ENCODE measurements at regions not wholly inside any gene's neighbourhood (a gene's known extent, or its start where the extent isn't known, plus 50 kb on each side); places are given as distances from the start of the nearest gene placed in this dataset.
"Not testable (repeated sequence)": the region's sequence is repeated elsewhere in the genome, so short reads cannot be mapped to it uniquely, and the experiment has no call there.

DNA sequence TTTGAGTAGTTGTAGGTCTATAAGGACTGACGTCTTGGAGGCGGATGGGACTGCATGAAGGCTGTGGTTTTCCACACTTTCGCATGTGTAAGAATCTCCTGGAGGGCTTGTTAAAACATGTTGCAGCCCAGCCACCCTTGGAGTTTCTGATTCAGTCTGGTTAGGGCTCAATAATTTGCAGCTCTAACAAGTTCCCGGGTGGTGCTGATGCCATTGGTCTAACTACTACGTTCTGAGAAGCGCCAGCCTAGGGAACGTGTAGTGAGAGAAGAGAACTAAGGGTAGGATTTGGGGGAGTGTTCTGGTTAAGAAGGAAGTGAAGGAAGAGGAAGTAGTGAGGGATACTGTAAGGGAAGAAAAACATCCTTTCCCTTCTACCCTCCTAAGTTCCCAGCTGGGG, 138.9 kb downstream of the LARP7 start:
- DNase-seq = no peak

DNA sequence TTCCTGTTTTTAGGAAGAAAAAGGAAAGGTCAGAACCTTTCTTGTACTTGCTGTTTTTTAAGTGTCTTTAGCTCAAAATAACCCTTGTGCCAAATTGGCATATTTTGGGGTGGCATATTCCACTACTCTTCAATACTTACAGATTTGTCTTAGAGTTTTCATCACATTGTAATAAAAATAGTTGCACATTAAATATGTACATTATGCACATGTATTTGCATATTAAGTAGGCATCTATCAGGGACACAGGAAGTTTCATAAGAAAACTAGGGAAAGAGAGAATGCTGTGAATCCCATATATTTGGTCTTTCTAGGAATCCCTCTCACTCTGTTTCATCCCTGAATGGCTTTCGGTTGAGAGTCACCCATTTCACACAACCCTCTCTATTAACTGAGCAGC, 139.6 kb downstream of the LARP7 start:
- DNase-seq = no peak

DNA sequence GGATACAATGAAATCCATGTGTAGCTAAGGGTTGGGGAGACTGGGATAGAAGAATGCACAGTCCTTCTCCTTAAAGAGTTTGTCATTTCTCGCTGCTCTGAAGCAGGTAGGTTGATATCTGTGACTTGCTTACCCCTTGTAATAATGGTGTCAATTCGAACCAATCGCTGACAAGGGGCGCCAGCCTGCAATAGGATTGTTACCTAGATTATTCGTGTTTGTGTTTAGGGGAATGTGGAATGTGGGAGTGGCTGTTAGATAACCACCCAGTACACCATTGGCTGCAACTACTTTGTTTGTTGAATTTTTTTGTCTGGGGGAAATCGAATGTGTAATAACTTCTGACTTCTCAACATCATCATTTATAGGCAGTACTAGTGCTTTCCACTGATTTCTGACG, 141.6 kb downstream of the LARP7 start:
- no peak for DNase-seq

DNA sequence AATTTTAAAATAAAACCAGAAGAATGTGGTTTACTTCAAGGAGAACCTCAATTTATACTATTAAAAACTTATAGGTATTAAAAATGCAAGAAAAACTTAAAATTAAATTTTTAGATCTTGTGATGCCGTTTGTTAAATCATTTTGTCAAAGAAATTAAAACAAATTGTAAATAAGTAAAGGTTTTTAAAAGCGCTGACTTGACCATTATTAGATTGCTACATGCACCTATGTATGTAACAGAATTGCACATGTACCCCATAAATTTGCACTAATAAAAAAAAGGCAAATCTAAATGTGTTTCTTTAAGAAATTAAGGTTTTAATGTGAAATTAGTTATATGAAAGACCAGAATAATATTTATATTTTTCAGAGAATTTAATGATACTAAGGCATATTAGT, 156.1 kb downstream of the LARP7 start:
- DNase-seq = no peak

DNA sequence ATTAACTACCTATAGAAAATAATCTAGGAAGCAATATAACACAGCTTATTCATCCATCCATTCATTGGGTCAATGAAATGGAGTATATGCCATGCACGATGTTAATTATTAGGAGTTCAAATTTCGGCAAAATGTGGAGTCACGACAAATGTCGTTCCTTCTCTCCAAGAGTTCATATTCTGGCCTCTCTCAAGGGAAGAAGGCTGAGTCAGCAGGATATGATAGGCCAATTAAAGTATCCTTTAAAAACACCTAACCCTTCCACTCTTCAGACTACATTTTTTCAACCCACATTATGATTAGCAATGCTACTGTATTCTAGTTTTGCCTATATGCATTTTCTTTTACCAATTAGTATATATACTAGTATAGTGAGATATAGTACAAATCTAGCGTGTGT, 163.1 kb downstream of the LARP7 start:
- no peak for DNase-seq

DNA sequence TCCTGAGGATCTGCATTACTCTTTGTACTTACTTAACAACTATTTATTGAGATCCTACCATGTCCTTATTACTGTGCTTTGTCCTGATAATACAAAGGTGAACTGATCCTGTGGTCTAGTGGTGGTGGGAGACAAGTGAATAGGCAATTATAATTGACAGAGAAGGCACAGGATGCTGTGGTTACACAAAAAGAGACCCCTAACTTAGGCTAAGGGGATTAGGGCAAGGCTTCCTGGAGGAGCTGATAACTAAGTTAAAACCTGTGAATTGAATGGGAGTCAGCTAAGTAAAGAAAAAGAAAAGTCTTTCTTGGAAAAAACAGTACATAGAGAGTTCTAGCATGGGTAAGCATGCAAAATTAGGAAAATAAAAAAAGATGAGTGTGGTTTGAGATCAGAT, 164.4 kb downstream of the LARP7 start:
- DNase-seq = no peak

DNA sequence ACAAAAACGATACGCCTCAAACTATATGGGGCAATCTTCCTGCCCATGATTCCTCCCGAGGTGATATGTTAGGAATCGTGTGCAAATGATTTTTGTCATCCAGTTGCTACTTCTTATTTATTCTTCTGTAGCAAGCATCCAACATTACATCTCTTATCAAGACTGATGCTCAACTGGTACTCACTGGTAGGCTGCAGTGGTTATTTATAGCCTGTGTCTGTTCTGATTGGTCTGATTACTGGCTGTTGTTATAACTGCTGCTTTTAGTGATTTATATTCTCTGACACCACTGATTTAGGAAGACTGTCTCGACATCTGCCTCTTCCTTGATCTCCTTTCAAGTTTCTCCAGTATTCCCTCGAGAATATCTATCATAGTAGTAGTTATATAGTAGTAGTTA, 165.8 kb downstream of the LARP7 start:
- DNase-seq = no peak

DNA sequence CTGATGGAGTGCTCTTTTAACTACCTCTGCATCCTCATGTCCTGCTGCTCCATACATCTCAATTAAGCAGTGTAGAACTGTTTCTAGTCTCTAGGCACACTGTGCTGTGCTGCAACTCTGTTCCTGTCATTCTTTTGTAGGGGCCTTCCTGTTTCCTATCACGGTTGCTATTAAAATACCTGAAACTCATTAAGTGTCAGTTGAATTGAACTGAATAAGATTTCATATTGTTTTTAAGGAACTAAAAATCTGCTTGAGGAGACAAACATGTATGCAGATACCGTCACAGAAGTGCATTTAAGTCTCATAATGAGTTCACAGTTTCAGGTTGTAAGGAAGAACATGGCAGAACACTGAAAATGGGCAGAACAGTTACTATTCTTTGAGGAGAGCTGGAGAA, 170.1 kb downstream of the LARP7 start:
- DNase-seq = no peak

DNA sequence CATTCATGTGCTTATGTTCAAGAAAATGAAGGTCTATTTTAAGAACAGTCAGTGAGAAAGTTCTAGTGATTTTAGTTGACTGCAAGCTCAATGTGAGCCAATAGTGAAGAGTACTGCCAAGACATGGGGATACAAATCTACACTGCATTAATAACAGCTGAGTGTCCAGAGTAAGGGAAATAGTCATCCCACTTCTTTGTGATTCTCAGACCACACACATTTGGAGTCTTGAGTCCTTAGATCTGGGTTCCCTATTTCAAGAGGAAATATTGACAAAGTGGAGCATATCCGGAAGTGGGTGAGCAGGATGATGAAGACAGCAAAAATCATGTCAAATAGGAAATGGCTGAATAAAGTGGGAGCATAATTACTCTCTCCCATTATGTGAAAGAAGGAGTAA, 171.1 kb downstream of the LARP7 start:
- peak; percentile 12 for DNase-seq

DNA sequence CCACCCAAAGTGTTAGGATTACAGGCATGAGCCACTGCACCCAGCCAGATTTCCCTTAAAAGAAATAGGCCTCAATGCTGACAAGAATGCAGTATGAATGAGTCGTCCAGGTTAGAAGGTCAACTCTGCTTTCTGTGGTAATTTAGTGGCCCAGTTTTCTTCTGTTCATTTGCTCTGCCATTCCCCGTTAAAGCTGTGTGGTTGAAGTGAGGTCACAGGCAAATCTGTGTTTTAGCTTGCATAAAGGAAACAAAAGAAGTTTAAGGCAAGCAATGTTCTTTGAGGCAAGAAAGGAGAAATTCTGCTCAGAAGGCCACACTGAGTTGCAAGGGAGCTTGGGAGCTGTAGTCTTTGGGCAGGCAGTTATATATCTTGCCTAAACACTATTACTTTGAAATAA, 176.8 kb downstream of the LARP7 start:
- DNase-seq = no peak

DNA sequence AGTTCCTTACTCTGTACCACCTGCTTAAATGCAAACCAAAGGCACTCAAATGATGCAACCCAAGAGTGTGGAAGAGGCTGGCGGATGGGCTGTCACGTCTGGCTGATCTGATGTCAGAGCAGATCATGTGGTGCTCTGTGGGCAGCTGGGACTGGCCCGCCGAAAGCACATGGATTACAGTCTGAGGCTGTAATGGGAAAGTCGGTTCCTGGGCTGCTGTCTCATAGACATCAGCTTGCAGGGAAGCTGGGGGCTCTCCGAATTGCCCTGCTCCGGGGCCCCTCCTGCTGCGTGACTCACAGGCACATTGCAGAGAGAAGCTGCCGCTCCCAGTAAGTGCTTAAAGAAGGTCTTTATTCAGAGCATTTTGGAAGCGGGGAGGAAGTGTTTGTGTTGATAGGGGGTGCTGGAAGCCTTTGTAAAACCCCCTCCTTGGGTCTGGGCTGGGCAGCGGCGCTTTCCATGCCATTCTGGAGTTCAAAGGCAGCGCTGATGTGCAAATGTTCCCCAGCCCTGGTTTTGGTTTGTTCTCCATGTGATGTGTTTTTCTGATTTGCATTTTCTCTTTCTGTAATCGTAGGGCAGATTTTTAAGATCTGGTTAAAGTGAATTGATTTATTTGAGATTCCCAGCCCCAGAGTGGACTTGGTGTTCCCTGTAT, 181.1 kb downstream of the LARP7 start:
- peak; percentile 80 for DNase-seq

DNA sequence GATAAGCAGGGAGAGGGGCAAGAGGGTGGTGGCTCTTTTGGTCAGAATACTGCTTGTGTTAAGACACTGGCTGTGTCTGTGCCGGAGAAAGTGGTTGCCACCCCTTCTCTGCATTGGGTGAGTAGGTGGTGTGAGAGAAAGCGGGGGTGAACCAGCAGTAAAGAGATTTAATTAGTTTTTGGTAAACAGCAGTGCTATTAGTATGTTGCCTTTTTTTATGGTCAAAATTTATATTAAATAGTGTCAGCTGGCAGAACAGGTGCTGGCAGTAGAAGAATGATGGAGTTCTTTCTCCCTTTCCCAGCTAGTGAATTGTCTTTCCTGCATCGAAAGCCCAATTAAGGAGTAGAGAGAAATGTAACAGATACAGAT, 181.6 kb downstream of the LARP7 start:
- DNase-seq = no peak

DNA sequence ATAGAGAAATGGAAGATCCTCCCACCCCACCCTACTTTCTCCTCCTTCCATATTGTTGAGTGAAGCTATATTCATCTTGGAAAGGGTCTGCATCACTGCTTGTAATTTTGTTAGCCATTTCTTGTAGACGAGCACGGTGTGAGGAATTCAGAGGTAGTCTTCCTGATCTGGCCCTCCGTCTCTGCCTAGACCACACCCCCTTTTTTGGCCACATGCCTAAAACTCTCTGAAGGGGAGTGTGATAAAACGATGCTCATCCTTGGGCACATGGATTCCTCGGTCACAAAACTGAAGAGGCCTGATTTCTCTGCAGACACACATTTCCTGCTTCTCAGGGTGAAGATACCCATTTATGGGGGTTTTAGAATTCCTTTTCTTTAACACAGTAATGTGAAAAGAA, 182.8 kb downstream of the LARP7 start:
- DNase-seq = no peak

DNA sequence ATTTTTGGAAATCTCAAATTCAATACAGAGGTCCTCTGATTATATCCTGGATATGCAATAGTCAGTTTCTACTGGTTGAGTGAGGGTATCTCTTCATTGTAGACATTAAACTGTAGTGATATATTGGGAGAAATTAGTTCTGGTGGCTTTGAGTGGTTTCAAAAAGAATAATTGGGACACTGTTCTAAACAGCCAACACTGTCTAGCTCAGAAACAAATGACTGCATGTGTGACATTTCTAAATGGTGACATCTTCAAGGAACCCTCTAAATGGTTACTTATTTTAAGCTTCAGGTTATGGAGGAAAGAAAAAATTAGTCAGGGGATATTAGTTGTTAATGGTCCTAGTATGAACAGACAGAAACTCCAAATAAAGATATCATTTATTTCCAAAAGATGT, 186.2 kb downstream of the LARP7 start:
- peak; percentile 5 for DNase-seq

DNA sequence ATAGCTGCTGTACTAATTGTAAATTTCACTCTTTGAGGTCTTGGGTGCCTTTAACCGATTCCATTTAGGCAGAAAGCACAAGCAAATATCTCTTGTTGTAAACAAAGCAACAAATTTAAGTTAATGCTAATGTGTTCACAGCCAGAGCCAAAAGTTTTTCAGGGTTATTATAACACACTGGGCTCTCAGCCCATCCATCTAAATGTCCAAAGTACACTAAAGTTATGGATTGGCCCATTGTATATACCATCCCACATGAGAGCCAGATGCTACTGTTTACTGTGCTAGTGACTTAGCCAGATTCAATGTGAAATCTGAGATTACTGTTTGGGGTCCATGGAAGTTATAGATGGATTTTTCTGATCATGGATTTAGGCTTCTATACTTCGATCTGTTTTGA, 186.7 kb downstream of the LARP7 start:
- peak; percentile 73 for DNase-seq

DNA sequence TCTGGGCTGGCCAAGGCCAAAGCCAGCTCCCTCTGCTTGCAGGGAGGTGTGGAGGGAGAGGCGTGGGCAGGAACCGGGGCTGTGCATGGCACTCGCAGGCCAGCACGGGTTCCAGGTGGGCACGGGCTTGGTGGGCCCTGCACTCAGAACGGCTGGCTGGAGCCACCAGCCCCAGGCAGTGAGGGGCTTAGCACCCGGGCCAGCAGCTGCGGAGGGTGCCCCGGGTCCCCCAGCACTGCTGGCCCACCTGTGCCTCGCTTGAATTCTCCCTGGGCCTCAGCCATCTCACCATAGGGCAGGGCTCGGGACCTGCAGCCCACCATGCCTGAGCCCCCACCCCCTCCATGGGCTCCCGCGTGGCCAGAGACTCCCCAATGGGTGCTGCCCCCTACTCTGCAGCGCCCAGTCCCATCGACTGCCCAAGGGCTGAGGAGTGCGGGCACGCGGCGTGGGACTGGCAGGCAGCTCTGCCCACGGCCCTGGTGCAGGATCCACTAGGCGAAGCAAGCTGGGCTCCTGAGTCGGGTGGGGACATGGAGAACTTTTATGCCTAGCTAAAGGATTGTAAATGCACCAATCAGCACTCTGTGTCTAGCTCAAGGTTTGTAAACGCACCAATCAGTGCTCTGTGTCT, 193.9 kb downstream of the LARP7 start:
- no peak for DNase-seq

DNA sequence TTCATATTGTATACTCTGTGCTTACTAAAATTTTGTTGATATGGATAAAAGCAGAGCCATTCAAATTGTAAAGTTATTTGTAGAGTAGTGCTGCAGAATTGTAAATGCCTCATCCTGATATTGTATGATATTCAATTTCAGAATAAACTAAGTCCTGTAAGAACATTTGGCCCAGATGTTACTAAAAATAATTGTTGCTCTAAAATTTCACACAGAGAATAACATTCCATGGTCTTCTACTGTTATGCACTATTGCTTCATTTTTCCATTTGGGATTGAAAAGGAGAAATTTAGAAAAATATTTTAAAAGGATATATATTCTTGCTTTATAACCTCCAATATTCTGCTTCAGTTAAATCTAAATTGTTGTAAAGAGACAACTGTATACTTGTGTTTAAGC, 195.6 kb downstream of the LARP7 start:
- no peak for DNase-seq

DNA sequence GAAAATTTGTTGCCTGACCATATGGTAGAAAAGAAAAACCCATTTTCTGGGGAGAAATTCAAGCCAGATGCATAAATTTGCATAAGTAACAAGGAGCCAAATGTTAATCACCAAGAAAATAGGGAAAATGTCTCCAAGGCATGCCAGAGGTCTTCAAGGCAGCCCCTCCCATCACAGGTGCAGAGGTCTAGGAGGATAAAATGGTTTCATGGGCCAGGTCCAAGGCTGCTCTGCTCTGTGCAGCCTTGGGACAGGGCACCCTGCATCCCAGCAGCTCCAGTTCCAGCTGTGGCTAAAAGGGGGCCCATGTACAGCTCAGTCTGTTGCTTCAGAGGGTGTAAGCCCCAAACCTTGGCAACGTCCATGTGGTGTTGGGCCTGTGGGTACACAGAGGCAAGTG, 200.0 kb downstream of the LARP7 start:
- DNase-seq = no peak

DNA sequence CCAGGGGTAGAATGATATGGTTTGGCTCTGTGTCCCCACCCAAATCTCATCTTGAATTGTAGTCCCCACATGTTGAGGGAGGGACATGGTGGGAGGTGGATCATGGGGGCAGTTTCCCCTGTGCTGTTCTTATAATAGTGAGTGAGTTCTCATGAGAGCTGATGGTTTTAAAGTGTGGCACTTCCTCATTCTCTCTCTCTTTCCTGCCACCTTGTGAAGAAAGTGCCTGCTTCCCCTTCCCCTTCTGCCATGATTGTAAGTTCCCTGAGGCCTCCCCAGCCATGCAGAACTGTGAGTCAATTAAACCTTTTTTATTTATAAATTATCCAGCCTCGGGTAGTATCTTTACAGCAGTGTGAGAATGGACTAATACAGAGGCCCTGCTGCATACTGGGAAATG, 201.1 kb downstream of the LARP7 start:
- DNase-seq = not testable (repeated sequence)

DNA sequence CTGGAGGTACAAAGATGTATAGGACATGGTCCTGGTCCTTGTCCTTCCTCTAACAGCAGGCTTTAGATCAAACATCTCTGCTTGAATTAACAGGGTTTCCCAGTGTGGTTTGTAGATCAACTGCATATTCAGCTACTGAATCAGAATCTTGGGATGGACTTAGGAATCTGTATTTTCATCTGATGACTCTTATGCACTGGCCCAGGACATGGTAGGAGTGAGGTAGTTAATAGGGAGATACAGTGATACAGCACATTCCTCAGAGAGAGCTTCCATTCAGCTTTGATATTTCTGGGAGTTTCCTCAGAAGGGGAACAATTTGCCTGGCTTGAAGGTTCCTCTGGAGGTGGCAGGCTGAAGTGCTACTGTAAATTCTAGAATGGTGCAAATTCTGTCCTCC, 203.1 kb downstream of the LARP7 start:
- no peak for DNase-seq

DNA sequence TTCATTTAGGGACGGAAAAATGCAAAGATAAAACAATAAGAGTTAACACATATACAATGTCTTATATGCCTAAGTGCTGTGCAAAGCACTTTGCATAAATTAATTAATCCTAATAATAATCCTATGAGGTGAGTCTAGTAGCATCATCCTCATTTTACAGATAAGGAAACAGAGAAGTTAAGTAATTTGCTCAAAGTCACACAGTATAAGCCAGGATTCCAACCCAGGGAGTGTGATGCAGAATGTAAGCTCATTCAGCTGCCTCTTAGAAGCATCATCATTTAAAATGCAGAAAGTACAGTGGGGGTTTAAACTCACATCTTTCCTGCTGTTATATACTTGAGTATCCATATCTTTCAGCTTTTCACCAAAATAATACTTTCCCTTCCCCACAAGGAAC, 203.7 kb downstream of the LARP7 start:
- no peak for DNase-seq

DNA sequence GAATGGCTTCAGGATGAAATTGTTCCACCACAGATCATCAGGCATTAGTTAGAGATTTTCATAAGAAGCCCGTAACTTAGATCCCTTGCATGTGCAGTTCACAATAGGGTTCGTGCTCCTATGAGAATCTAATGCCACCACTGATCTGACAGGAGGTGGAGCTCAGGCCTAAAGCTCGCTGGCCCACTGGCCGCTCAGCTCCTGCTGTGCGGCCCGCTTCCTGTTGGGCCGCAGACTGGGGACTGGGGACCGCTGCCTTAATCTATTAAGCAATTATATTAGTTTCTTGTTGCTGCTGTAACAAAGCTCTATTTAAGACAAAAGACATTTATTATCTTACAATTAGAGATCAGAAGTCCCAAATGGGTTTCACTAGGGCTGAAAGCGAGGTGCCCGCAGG, 205.6 kb downstream of the LARP7 start:
- no peak for DNase-seq

DNA sequence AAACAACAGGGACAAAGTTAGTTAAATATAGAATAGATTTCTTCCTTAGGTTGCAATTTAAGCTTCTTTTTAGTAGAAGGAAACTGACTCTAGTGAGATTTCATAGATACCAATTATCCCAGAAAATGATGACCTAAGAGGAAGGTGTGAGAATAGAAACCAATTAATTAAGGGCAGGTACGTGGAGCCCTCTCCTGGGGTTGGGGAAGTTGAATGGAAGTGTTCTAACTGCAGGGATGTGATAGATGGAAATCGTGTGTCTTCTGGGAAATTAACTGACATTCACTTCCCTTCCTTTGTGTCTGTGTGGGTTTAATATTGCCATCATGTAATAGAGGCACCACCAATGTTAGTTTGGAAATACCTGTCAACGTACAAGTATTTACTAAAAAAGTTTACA, 204.1 kb upstream of the ANK2 start:
- DNase-seq = no peak

DNA sequence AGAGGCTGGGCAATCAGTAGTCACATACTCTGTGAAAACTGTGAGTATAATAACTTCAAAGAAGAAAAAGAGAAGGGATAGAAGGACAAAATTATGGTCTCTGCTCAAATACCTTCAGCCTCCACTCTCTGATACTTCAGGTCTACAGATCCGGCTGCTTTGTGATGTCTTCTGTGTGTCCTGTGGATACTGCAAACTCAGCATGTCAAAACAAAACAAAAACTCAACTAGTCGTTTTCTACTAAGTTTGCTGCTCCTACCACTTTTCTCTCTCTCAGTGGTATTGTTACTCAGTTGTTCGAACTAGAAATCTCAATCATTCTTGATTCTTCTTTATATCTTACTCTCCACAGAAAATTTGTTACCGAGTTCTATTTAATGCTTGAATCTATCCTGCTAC, 202.4 kb upstream of the ANK2 start:
- DNase-seq = no peak

DNA sequence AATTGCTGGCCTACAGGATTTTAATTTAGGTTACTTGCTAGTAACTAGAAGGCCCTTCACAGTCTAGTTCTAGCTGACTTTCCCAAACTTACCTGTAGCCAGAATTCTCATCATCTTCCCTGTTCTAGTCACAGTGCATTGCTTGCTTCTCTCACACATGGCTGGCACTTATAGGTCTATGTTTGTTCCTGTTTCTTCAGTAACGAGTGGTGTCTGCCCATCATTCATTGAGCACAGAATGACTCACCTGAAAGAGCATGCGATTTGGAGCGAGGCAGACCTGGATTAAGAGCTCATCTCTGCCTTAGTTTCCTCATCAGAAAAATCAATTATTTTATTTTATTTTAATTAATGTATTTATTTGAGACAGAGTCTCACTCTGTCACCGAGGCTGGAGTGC, 201.7 kb upstream of the ANK2 start:
- no peak for DNase-seq
